HCT116 (cell line): ENCODE measurements at regions not wholly inside any gene's neighbourhood (a gene's known extent, or its start where the extent isn't known, plus 50 kb on each side); places are given as distances from the start of the nearest gene placed in this dataset.

Experiments used
- ATAC-seq: fragments of 200-7000 bp; cut with Tn5 transposase; 2 replicates; pipeline ENCODE4 v1.9.1; 2020; ENCODE audit warnings: mild to moderate bottlenecking, moderate library complexity
- BruUV-seq: library from RNA; stranded (reverse); fragments of 400-500 nt; replicated peaks from 2 replicates; lab custom pipeline; 2021; lab: Mats Ljungman, UMichigan
- CTCF ChIA-PET: fragments of 300-600 bp; sonication (Branson Sonifier 250); formaldehyde crosslinking; loops from one replicate; lab custom pipeline; 2021; ENCODE audit warnings: antibody characterized with exemption; lab: Charles Lee
- POLR2A ChIA-PET: fragments of 300-600, 350-600 bp; sonication (Branson Sonifier 250); formaldehyde crosslinking; loops from one replicate; lab custom pipeline; 2021; ENCODE audit warnings: antibody characterized with exemption; lab: Charles Lee
- RAD21 ChIA-PET, 2 experiments: fragments of 300-600 bp; sonication (Branson Sonifier 250); formaldehyde crosslinking; loops; one replicate each; lab custom pipeline; 2023; ENCODE audit warnings: low total read pairs in 2 of 2; ENCODE audit not compliant: uncharacterized antibody in 2 of 2, unreplicated experiment in 2 of 2, low non-redundant PET in 1 of 2; lab: Charles Lee
- DNase-seq: peaks from one replicate; pipeline ENCODE4 v3.0.0-alpha.2; 2010; ENCODE audit warnings: low read depth, low spot score
- H2AFZ ChIP-seq: fragments of 200-600 bp; shearing (Covaris generic), sonication (generic); 2 replicates; pipeline ENCODE4 v1.6.1; 2017; ENCODE audit warnings: low read depth, mixed run types, mixed read lengths, antibody characterized with exemption, low read length; ENCODE audit not compliant: poor library complexity, severe bottlenecking
- H3K27ac ChIP-seq: 2 replicates; pipeline ENCODE4 v1.5.1; 2012; ENCODE audit warnings: low read depth, low read length
- H3K27me3 ChIP-seq: fragments of 200-600 bp; sonication (generic); 2 replicates; pipeline ENCODE4 v1.6.1; 2016; ENCODE audit warnings: mixed run types, low read length, mixed read lengths; ENCODE audit not compliant: insufficient read depth
- H3K36me3 ChIP-seq, 2 experiments: fragments of 200-500 bp in 1 of 2; fragments of 200-600 bp in 1 of 2; sonication (Bioruptor generic) in 1 of 2; sonication (generic) in 1 of 2; 2 replicates each; pipeline versions ENCODE4 v1.5.1 to v1.6.1; 2014 to 2016; ENCODE audit warnings: low read length in 2 of 2, inconsistent platforms in 1 of 2, mixed read lengths in 1 of 2, mixed run types in 1 of 2; ENCODE audit not compliant: insufficient read depth in 2 of 2, control insufficient read depth in 1 of 2
- H3K4me1 ChIP-seq, 2 experiments: fragments of 200-600 bp in 1 of 2; sonication (generic) in 1 of 2; 2 replicates each; pipeline versions ENCODE4 v1.5.1 to v1.6.1; 2012 to 2017; ENCODE audit warnings: low read length in 2 of 2, inconsistent platforms in 1 of 2, mild to moderate bottlenecking in 1 of 2, mixed read lengths in 1 of 2, mixed run types in 1 of 2, moderate library complexity in 1 of 2; ENCODE audit not compliant: insufficient read depth in 2 of 2, control insufficient read depth in 1 of 2
- H3K4me2 ChIP-seq: fragments of 200-600 bp; sonication (generic); 2 replicates; pipeline ENCODE4 v1.6.1; 2017; ENCODE audit warnings: mixed run types, low read length, mixed read lengths
- H3K4me3 ChIP-seq, 2 experiments: fragments of 200-600 bp in 1 of 2; sonication (generic) in 1 of 2; replicated peaks in 1 of 2; 2 replicates each; pipeline ENCODE4 v1.5.1; 2011 to 2016; ENCODE audit warnings: low read length in 2 of 2, control low read depth in 1 of 2, low read depth in 1 of 2, mild to moderate bottlenecking in 1 of 2, mixed read lengths in 1 of 2, mixed run types in 1 of 2
- H3K79me2 ChIP-seq: fragments of 200-600 bp; sonication (generic); 2 replicates; pipeline ENCODE4 v1.6.1; 2017; ENCODE audit warnings: mild to moderate bottlenecking, mixed run types, low read length, moderate library complexity, mixed read lengths; ENCODE audit not compliant: insufficient read depth
- H3K9ac ChIP-seq: fragments of 200-600 bp; sonication (generic); 2 replicates; pipeline ENCODE4 v1.6.1; 2016; ENCODE audit warnings: low read length, mixed read lengths
- H3K9me2 ChIP-seq: fragments of 200-600 bp; sonication (generic), shearing (Covaris generic); 2 replicates; pipeline ENCODE4 v1.6.1; 2017; ENCODE audit warnings: mixed run types, mild to moderate bottlenecking, moderate library complexity; ENCODE audit not compliant: insufficient read depth
- H3K9me3 ChIP-seq, 2 experiments: fragments of 200-500 bp in 1 of 2; fragments of 200-600 bp in 1 of 2; sonication (Bioruptor generic) in 1 of 2; sonication (generic) in 1 of 2; 2 replicates each; pipeline ENCODE4 v1.6.1; 2014 to 2017; ENCODE audit warnings: low read length in 2 of 2, mixed read lengths in 2 of 2, inconsistent platforms in 1 of 2, low read depth in 1 of 2, mild to moderate bottlenecking in 1 of 2, mixed run types in 1 of 2, moderate library complexity in 1 of 2; ENCODE audit not compliant: control insufficient read depth in 1 of 2, insufficient read depth in 1 of 2
- H4K20me1 ChIP-seq: fragments of 200-600 bp; sonication (generic), shearing (Covaris generic); 2 replicates; pipeline ENCODE4 v1.6.1; 2017; ENCODE audit warnings: mixed run types, mild to moderate bottlenecking, moderate library complexity; ENCODE audit not compliant: insufficient read depth
- ATF3 ChIP-seq: IDR thresholded peaks from 2 replicates; pipeline ENCODE4 v1.6.1; 2012
- CBX3 ChIP-seq: IDR thresholded peaks from 2 replicates; pipeline ENCODE4 v1.6.1; 2012; ENCODE audit warnings: low read depth
- EGR1 ChIP-seq: IDR thresholded peaks from 2 replicates; pipeline ENCODE4 v1.6.1; 2012; ENCODE audit warnings: low read depth
- ELF1 ChIP-seq: IDR thresholded peaks from 2 replicates; pipeline ENCODE4 v1.6.1; 2012; ENCODE audit warnings: low read depth, borderline replicate concordance
- EZH2phosphoT487 ChIP-seq: fragments of 200-600 bp; IDR thresholded peaks from 2 replicates; pipeline ENCODE4 v1.6.1; 2018; ENCODE audit warnings: antibody characterized with exemption, borderline replicate concordance
- FOSL1 ChIP-seq: IDR thresholded peaks from 2 replicates; pipeline ENCODE4 v1.6.1; 2012; ENCODE audit warnings: low read depth
- JUND ChIP-seq: IDR thresholded peaks from 2 replicates; pipeline ENCODE4 v1.6.1; 2012
- POLR2A ChIP-seq: IDR thresholded peaks from 2 replicates; pipeline ENCODE4 v1.7.0; 2011; ENCODE audit warnings: borderline replicate concordance; ENCODE audit not compliant: insufficient read depth, insufficient read length; ENCODE audit errors: extremely low read depth
- POLR2AphosphoS5 ChIP-seq: IDR thresholded peaks from 2 replicates; pipeline ENCODE4 v1.6.1; 2011; ENCODE audit warnings: mild to moderate bottlenecking, low read depth, low read length, moderate library complexity
- RAD21 ChIP-seq: IDR thresholded peaks from 2 replicates; pipeline ENCODE4 v1.6.1; 2012; ENCODE audit warnings: low read depth, mild to moderate bottlenecking
- REST ChIP-seq: IDR thresholded peaks from 2 replicates; pipeline ENCODE4 v1.6.1; 2012; ENCODE audit warnings: low read depth
- SIN3A ChIP-seq: IDR thresholded peaks from 2 replicates; pipeline ENCODE4 v1.6.1; 2012; ENCODE audit warnings: low read depth
- SP1 ChIP-seq: IDR thresholded peaks from 2 replicates; pipeline ENCODE4 v1.6.1; 2012; ENCODE audit warnings: low read depth
- SRF ChIP-seq: IDR thresholded peaks from 2 replicates; pipeline ENCODE4 v1.6.1; 2012; ENCODE audit warnings: low read depth
- TCF7L2 ChIP-seq: IDR thresholded peaks from 2 replicates; pipeline ENCODE4 v1.7.0; 2011; ENCODE audit warnings: borderline replicate concordance, inconsistent platforms; ENCODE audit not compliant: insufficient read depth, insufficient read length; ENCODE audit errors: extremely low read depth
- ZBTB33 ChIP-seq: IDR thresholded peaks from 2 replicates; pipeline ENCODE4 v1.6.1; 2011; ENCODE audit warnings: mild to moderate bottlenecking, low read length, moderate library complexity; ENCODE audit not compliant: insufficient replicate concordance; ENCODE audit errors: extremely low read depth
- ZNF274 ChIP-seq: fragments of 200-500 bp; sonication (Bioruptor generic); IDR thresholded peaks from 2 replicates; pipeline ENCODE4 v1.6.1; 2014; ENCODE audit warnings: mild to moderate bottlenecking, low read depth, low read length, inconsistent platforms
- intact Hi-C: fragments of 100-400 bp; cut with micrococcal nuclease; formaldehyde crosslinking; loops from 2 replicates; pipeline ENCODE4 v1.10.0; 2022
- TF ChIP-seq, protein P1 (sequence below): IDR thresholded peaks from 2 replicates; pipeline ENCODE4 v1.6.1; 2012

- no peaks in the 10 kb centered on the region for H3K79me2 ChIP-seq
- ATAC-seq (no peak), DNase-seq (no peak)
- intact Hi-C loops, result no loop called here
- H3K36me3 ChIP-seq, result no peaks in the 10 kb centered on the region
- no peak overlapping the region for H3K9ac ChIP-seq
- ChIA-PET RAD21 (no interaction called here), CTCF (no interaction called here), POLR2A (no interaction called here)
- no TSS peak for BruUV-seq
- H3K9me3 ChIP-seq, result no peaks in the 10 kb centered on the region
- no peaks in the 10 kb centered on the region for H3K27me3 ChIP-seq
- no peaks in the 10 kb centered on the region for H4K20me1 ChIP-seq
- TF ChIP-seq ATF3, result no peak
- no peak for TF ChIP-seq REST
- TF ChIP-seq SRF, result no peak
- no peak for TF ChIP-seq ELF1
- no peak for TF ChIP-seq ZBTB33
- no peak for TF ChIP-seq JUND
- TF ChIP-seq POLR2AphosphoS5, result no peak
- TF ChIP-seq SIN3A, result no peak
- no peak for TF ChIP-seq TCF7L2
- TF ChIP-seq, protein P1, sequence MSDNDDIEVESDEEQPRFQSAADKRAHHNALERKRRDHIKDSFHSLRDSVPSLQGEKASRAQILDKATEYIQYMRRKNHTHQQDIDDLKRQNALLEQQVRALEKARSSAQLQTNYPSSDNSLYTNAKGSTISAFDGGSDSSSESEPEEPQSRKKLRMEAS, result no peak
- no peak for TF ChIP-seq SP1
- TF ChIP-seq EGR1, result no peak
- TF ChIP-seq ZNF274, result no peak
- no peak for TF ChIP-seq POLR2A
- no peak for TF ChIP-seq CBX3
- TF ChIP-seq FOSL1, result no peak
- TF ChIP-seq EZH2phosphoT487, result no peak
- TF ChIP-seq RAD21, result no peak
- no peak overlapping the region for H3K4me3 ChIP-seq
- H3K9me2 ChIP-seq, result no peaks in the 10 kb centered on the region
- H2AFZ ChIP-seq, result no peak overlapping the region
- peaks cover 0 to 25% of the 10 kb centered on the region in 2 experiments; a peak in 3 of 4 replicates for H3K4me1 ChIP-seq
- H3K4me2 ChIP-seq, result no peak overlapping the region
- no peak overlapping the region for H3K27ac ChIP-seq
Measured at GRCh38 chr5:71883742-71884103, 164.6 kb downstream of the CARTPT start.
